Heart left ventricle (tissue), 16 donors: ENCODE measurements at regions not wholly inside any gene's neighbourhood (a gene's known extent, or its start where the extent isn't known, plus 50 kb on each side); places are given as distances from the start of the nearest gene placed in this dataset.

Experiments
- ATAC-seq, 4 donors: fragments of 200-7000 bp; cut with Tn5 transposase; one replicate each; pipeline ENCODE4 v1.9.1; 2020 to 2022; ENCODE audit warnings: moderate library complexity in 4 of 4, mild to moderate bottlenecking in 3 of 4, moderate number of reproducible peaks in 1 of 4
- DNase-seq, 5 donors: peaks; one replicate each; pipeline ENCODE4 v3.0.0-alpha.2; 2020
- H3K27ac ChIP-seq, 12 donors: fragments of 200-600 bp; sonication (generic) in 4 of 12; one replicate each; pipeline versions ENCODE4 v1.5.0 to v1.8.0; 2016 to 2022; ENCODE audit warnings: mild to moderate bottlenecking in 2 of 12
- H3K27me3 ChIP-seq, 9 donors: fragments of 200-600 bp; sonication (generic) in 2 of 9; one replicate each; pipeline versions ENCODE4 v1.5.1 to v1.8.0; 2016 to 2022; ENCODE audit warnings: mild to moderate bottlenecking in 3 of 9
- H3K36me3 ChIP-seq, 9 donors: fragments of 200-600 bp; sonication (generic) in 2 of 9; one replicate each; pipeline versions ENCODE4 v1.5.0 to v1.8.0; 2018 to 2022; ENCODE audit warnings: mild to moderate bottlenecking in 2 of 9
- H3K4me1 ChIP-seq, 12 donors: fragments of 200-600 bp; sonication (generic) in 4 of 12; one replicate each; pipeline versions ENCODE4 v1.5.0 to v1.8.0; 2016 to 2022; ENCODE audit warnings: mild to moderate bottlenecking in 3 of 12
- H3K4me3 ChIP-seq, 12 donors: fragments of 200-600 bp; sonication (generic) in 4 of 12; one replicate each; pipeline versions ENCODE4 v1.5.0 to v1.8.0; 2017 to 2022; ENCODE audit warnings: mild to moderate bottlenecking in 9 of 12, moderate library complexity in 4 of 12
- H3K9me3 ChIP-seq, 12 donors: fragments of 200-600 bp; sonication (generic) in 4 of 12; one replicate each; pipeline versions ENCODE4 v1.5.0 to v1.8.0; 2016 to 2022; ENCODE audit warnings: mild to moderate bottlenecking in 1 of 12
- POLR2A ChIP-seq, 2 donors: fragments of 450-650 bp; IDR thresholded peaks; one replicate each; pipeline ENCODE4 v1.6.1; 2017; ENCODE audit warnings: antibody characterized with exemption in 2 of 2, mild to moderate bottlenecking in 2 of 2, moderate library complexity in 2 of 2
- WGBS, 4 donors: extraction: QIAGEN DNeasy Blood & Tissue Kit in 2 of 4; methylation state at CpG; one replicate each; pipeline versions ENCODE4 v1.1.5 to v1.1.7; 2013 to 2018; 5-methylcytosine and 5-hydroxymethylcytosine counted together
- intact Hi-C, 10 donors: fragments of 100-400 bp; cut with DNase I; formaldehyde crosslinking; loops; one replicate each; pipeline versions ENCODE4 v1.11.1 to v1.14.2; 2022
- TF ChIP-seq, protein P1 (sequence below), 12 donors: fragments of 200-600 bp; sonication (generic) in 4 of 12; IDR thresholded peaks; one replicate each; pipeline versions ENCODE4 v1.5.0 to v1.8.0; 2018 to 2022; ENCODE audit warnings: antibody characterized with exemption in 12 of 12, mild to moderate bottlenecking in 5 of 12
- donor health status: ischemic (EF 13 %, LVEDD 7.1; RV severe dilation, severe dysfunction).
- donor health status: healthy with polysubstance abuse.
- donor health status: DM: no; HTN: yes; CAD: no.
- donor health status: DM: no; HTN: no; CAD: no.
- donor health status: ischemic (EF 25% LVEDD 6.9; RV normal size, moderate dysfunction).
- donor health status: ischemic (EF 25% LVEDD 5.7; RV mildly dilated, moderate dysfunction).
- donor health status: healthy.
- donor health status: DM: yes; HTN: yes; CAD: no.
- donor health status: ischemic (EF 35%, LVEDD 5.7; RV mildly dilated, moderate dysfunction).
- donor health status: nonischemic (EF 11% LVEDD 7.7; RV severe dilation, severe dysfunction).
- donor health status: DM: yes; HTN: yes; CAD: no.
- donor health status: PGD.
- donor health status: ischemic (EF 29% LVEDD 5.4; RV normal size, mild dysfunction).
- donor health status: nonischemic (EF 23%, LVEDD 6.1; RV moderate dilation, normal function).

- ATAC-seq = no peak
- H3K9me3 ChIP-seq = no peaks in the 10 kb centered on the region
- intact Hi-C loops = loop anchor here in 1 of 10 donors (2.0 kb wide), 1 partner anchor 71 kb away; the partner anchor contains the start of gene ST3GAL5
- no peak for DNase-seq
- no peaks in the 10 kb centered on the region for H3K27me3 ChIP-seq
- 50 to 80% (median 63%) methylated on average over 2 of the region's 2 CpGs for WGBS, 4 donors
- H3K4me3 ChIP-seq = no peak overlapping the region
- H3K27ac ChIP-seq = peak overlapping the region in 1 of 12 donors; percentile 8
- peaks cover 0 to 12% (median 0%) of the 10 kb centered on the region in 12 donors for H3K4me1 ChIP-seq
- TF ChIP-seq, protein P1, sequence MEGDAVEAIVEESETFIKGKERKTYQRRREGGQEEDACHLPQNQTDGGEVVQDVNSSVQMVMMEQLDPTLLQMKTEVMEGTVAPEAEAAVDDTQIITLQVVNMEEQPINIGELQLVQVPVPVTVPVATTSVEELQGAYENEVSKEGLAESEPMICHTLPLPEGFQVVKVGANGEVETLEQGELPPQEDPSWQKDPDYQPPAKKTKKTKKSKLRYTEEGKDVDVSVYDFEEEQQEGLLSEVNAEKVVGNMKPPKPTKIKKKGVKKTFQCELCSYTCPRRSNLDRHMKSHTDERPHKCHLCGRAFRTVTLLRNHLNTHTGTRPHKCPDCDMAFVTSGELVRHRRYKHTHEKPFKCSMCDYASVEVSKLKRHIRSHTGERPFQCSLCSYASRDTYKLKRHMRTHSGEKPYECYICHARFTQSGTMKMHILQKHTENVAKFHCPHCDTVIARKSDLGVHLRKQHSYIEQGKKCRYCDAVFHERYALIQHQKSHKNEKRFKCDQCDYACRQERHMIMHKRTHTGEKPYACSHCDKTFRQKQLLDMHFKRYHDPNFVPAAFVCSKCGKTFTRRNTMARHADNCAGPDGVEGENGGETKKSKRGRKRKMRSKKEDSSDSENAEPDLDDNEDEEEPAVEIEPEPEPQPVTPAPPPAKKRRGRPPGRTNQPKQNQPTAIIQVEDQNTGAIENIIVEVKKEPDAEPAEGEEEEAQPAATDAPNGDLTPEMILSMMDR (IDR thresholded peaks at IDR 0.05) = no peak
- TF ChIP-seq POLR2A (IDR thresholded peaks at IDR 0.05) = no peak
- no peaks in the 10 kb centered on the region for H3K36me3 ChIP-seq
These were observed 71.0 kb upstream of the ST3GAL5 start for GRCh38 chr2:85959826-85960225.

DNA sequence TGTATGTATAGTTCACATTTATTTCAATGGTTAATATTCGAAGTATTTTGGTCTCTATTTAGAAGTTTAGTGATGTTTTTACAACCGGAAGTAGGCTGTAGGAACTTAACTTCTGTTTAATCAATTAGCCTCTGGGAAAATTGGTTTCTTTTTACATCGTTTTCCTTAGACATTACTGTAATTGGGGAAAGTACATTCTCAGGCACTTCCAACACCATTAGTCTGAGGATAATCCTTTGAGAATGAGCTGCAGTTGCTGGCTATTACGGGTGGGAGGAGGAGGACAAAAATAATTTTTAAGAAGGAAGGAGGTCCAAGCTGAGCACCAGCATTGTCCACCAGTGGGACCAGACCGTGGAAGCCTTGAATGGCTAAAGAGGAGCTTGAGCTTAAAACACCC lies 70.4 kb upstream of the ST3GAL5 start:
- H3K4me3 ChIP-seq = no peak overlapping the region
- ATAC-seq (no peak), DNase-seq (no peak)
- intact Hi-C loops = loop anchor here in 1 of 10 donors (2.0 kb wide), 1 partner anchor 70 kb away; the partner anchor contains the start of gene ST3GAL5
- no peaks in the 10 kb centered on the region for H3K27me3 ChIP-seq
- peak overlapping the region in 2 of 12 donors; percentile 8 to 38 for H3K27ac ChIP-seq
- 51 to 60% (median 53%) methylated on average over 5 of the region's 5 CpGs for WGBS, 4 donors
- H3K36me3 ChIP-seq = no peaks in the 10 kb centered on the region
- no peaks in the 10 kb centered on the region for H3K9me3 ChIP-seq
- no peak for TF ChIP-seq POLR2A (IDR thresholded peaks at IDR 0.05)
- H3K4me1 ChIP-seq = peaks cover 0 to 12% (median 0%) of the 10 kb centered on the region in 12 donors

- no peak for ATAC-seq
- TF ChIP-seq, protein P1 (IDR thresholded peaks at IDR 0.05) = no peak
- TF ChIP-seq POLR2A (IDR thresholded peaks at IDR 0.05) = no peak
- Histone ChIP-seq H3K4me3 (no peak overlapping the region), H3K4me1 (peaks cover 0 to 12% (median 0%) of the 10 kb centered on the region in 12 donors), H3K9me3 (no peaks in the 10 kb centered on the region), H3K27me3 (no peaks in the 10 kb centered on the region), H3K27ac (no peak overlapping the region), H3K36me3 (no peaks in the 10 kb centered on the region)
- intact Hi-C loops = loop anchor here in 1 of 10 donors (2.0 kb wide), 1 partner anchor 70 kb away; the partner anchor contains the start of gene ST3GAL5
- 76 to 87% (median 77%) methylated on average over 15 of the region's 15 CpGs for WGBS, 4 donors
- DNase-seq = peak in 1 of 5 donors; percentile 5
These were observed 69.9 kb upstream of the ST3GAL5 start for GRCh38 chr2:85958731-85959130.

DNA sequence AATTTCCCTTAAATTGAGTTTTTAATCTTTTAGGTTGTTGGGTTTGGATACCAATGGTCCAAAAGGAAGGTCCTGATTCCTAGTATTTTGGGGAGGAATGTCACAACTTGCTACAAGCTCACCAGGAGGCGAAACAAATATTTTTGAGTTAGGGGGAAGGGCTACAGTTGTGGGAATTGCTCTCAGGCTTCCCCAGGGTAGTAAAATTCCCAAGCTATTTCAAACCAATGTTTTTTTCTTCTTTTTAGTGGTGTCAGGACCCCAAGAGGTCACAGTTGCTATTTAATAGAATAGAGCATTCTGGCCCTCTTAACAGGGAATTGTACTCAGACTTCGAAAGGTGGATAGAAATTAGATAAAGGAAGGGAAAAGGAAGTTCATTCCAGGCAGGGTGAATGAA lies 68.5 kb upstream of the ST3GAL5 start:
- peaks cover 0 to 12% (median 0%) of the 10 kb centered on the region in 12 donors for H3K4me1 ChIP-seq
- H3K36me3 ChIP-seq = no peaks in the 10 kb centered on the region
- no peak overlapping the region for H3K27ac ChIP-seq
- no peaks in the 10 kb centered on the region for H3K9me3 ChIP-seq
- no peak for TF ChIP-seq POLR2A (IDR thresholded peaks at IDR 0.05)
- TF ChIP-seq, protein P1 (IDR thresholded peaks at IDR 0.05) = no peak
- ATAC-seq (no peak), DNase-seq (no peak)
- intact Hi-C loops = no loop called here
- H3K4me3 ChIP-seq = no peak overlapping the region
- no peaks in the 10 kb centered on the region for H3K27me3 ChIP-seq
- 87 to 91% (median 90%) methylated on average over 2 of the region's 2 CpGs for whole genome bisulfite sequencing, 4 donors

DNA sequence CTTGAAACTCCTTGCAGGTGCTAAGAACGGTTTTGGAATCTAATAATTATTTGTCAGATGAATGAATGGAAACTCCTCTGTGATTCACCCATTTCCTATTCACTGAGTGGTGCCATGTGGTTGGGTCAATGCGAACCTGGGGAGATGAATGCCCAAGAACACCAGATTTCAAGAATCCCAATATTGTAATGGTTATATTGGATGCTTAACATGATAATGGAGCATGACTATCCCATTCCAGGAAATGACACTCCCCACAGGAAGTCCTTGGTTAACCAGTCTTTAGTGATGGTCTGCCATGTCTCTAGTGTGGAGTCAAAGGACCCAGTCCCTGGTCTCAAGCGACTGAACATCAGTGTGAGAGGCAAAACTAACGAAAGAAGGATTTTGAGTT lies 67.9 kb upstream of the ST3GAL5 start:
- ATAC-seq = no peak
- no peak for TF ChIP-seq POLR2A (IDR thresholded peaks at IDR 0.05)
- TF ChIP-seq, protein P1 (IDR thresholded peaks at IDR 0.05) = no peak

More for the DNA sequence above, 67.9 kb upstream of the ST3GAL5 start:
- Histone ChIP-seq H3K36me3 (no peaks in the 10 kb centered on the region), H3K4me1 (peaks cover 0 to 12% (median 0%) of the 10 kb centered on the region in 12 donors), H3K27ac (no peak overlapping the region), H3K27me3 (no peaks in the 10 kb centered on the region), H3K4me3 (no peak overlapping the region), H3K9me3 (no peaks in the 10 kb centered on the region)
- no peak for DNase-seq
- intact Hi-C loops = no loop called here
- 90 to 96% (median 91%) methylated on average over 4 of the region's 4 CpGs for WGBS, 4 donors
